DOHH2 (cell line): ENCODE measurements at regions not wholly inside any gene's neighbourhood (a gene's known extent, or its start where the extent isn't known, plus 50 kb on each side); places are given as distances from the start of the nearest gene placed in this dataset.
A peak's percentile ranks its signal among the peaks of the same experiment; 100 is the strongest.

ENCODE experiments used
- H3F3A ChIP-seq: fragments of 200-600 bp; sonication (generic), shearing (Covaris generic); 2 replicates; pipeline ENCODE4 v1.6.0; 2016; ENCODE audit warnings: antibody characterized with exemption, mild to moderate bottlenecking; ENCODE audit not compliant: control insufficient read depth, insufficient read depth
- H3K27ac ChIP-seq: fragments of 200-600 bp; sonication (generic); 2 replicates; pipeline ENCODE4 v1.5.1; 2014; ENCODE audit warnings: low read depth, mild to moderate bottlenecking, low read length, moderate library complexity
- H3K27me3 ChIP-seq: fragments of 200-600 bp; sonication (generic); 2 replicates; pipeline ENCODE4 v1.6.1; 2014; ENCODE audit warnings: mild to moderate bottlenecking, low read length, mixed read lengths; ENCODE audit not compliant: control insufficient read depth
- H3K36me3 ChIP-seq: fragments of 200-600 bp; sonication (generic); 2 replicates; pipeline ENCODE4 v1.6.1; 2014; ENCODE audit warnings: mild to moderate bottlenecking, low read length, moderate library complexity, mixed read lengths; ENCODE audit not compliant: control insufficient read depth
- H3K4me1 ChIP-seq: fragments of 200-600 bp; sonication (generic); 2 replicates; pipeline ENCODE4 v1.6.1; 2014; ENCODE audit warnings: mild to moderate bottlenecking, low read length, mixed read lengths; ENCODE audit not compliant: control insufficient read depth
- H3K4me2 ChIP-seq: fragments of 200-600 bp; sonication (generic); 2 replicates; pipeline ENCODE4 v1.6.0; 2014; ENCODE audit warnings: mild to moderate bottlenecking, low read length, moderate library complexity
- H3K4me3 ChIP-seq: fragments of 200-600 bp; sonication (generic); 2 replicates; pipeline ENCODE4 v1.5.1; 2014; ENCODE audit warnings: mild to moderate bottlenecking, low read length, mixed read lengths
- H3K79me2 ChIP-seq: fragments of 200-600 bp; sonication (generic); 2 replicates; pipeline ENCODE4 v1.6.1; 2014; ENCODE audit warnings: mild to moderate bottlenecking, low read length, mixed read lengths; ENCODE audit not compliant: control insufficient read depth
- H3K9me2 ChIP-seq: fragments of 200-600 bp; sonication (generic); replicated peaks from 2 replicates; pipeline ENCODE4 v1.6.1; 2014; ENCODE audit warnings: mild to moderate bottlenecking, low read length, mixed read lengths; ENCODE audit not compliant: control insufficient read depth
- H3K9me3 ChIP-seq: fragments of 200-600 bp; sonication (generic); 2 replicates; pipeline ENCODE4 v1.6.1; 2014; ENCODE audit warnings: antibody characterized with exemption, low read length, mixed read lengths; ENCODE audit not compliant: control insufficient read depth, insufficient read depth
- H4K20me1 ChIP-seq: fragments of 200-600 bp; sonication (generic); 2 replicates; pipeline ENCODE4 v1.6.0; 2014; ENCODE audit warnings: low read depth, mild to moderate bottlenecking, antibody characterized with exemption, low read length, moderate library complexity; ENCODE audit not compliant: control insufficient read depth, insufficient read depth
- CTCF ChIP-seq: fragments of 200-600 bp; sonication (generic); IDR thresholded peaks from one replicate; pipeline ENCODE4 v1.5.1; 2014; ENCODE audit warnings: antibody characterized with exemption, mild to moderate bottlenecking, low read depth, low read length; ENCODE audit not compliant: poor library complexity, severe bottlenecking
- EZH2phosphoT487 ChIP-seq: fragments of 200-600 bp; sonication (generic); IDR thresholded peaks from 2 replicates; pipeline ENCODE4 v1.6.1; 2017; ENCODE audit warnings: borderline replicate concordance, mild to moderate bottlenecking, antibody characterized with exemption, low read length, moderate library complexity, mixed read lengths

- Histone ChIP-seq H3K4me1 (peaks cover 16% of the 10 kb centered on the region), H3K4me3 (peak overlapping the region; percentile 76), H3K27ac (peak overlapping the region; percentile 57), H3K4me2 (peak overlapping the region; percentile 79), H3K27me3 (no peaks in the 10 kb centered on the region), H4K20me1 (no peaks in the 10 kb centered on the region), H3K9me3 (no peaks in the 10 kb centered on the region), H3K36me3 (no peaks in the 10 kb centered on the region), H3F3A (peaks cover 10% of the 10 kb centered on the region), H3K9me2 (no peaks in the 10 kb centered on the region), H3K79me2 (no peaks in the 10 kb centered on the region)
- no peak for TF ChIP-seq CTCF
- TF ChIP-seq EZH2phosphoT487: no peak
Observed at GRCh38 chr4:1579901-1580691, 104.0 kb downstream of the FAM53A start.

- H3K4me3 ChIP-seq: peak overlapping the region; percentile 76
- H3K27ac ChIP-seq: peak overlapping the region; percentile 57
- peaks cover 16% of the 10 kb centered on the region for H3K4me1 ChIP-seq
- no peaks in the 10 kb centered on the region for H3K27me3 ChIP-seq
- H3K4me2 ChIP-seq: peak overlapping the region; percentile 79
- no peaks in the 10 kb centered on the region for H3K9me2 ChIP-seq
- H3K79me2 ChIP-seq: no peaks in the 10 kb centered on the region
- TF ChIP-seq EZH2phosphoT487 (no peak), CTCF (peak; percentile 65)
- peaks cover 10% of the 10 kb centered on the region for H3F3A ChIP-seq
- no peaks in the 10 kb centered on the region for H4K20me1 ChIP-seq
- no peaks in the 10 kb centered on the region for H3K9me3 ChIP-seq
- H3K36me3 ChIP-seq: no peaks in the 10 kb centered on the region
Observed at GRCh38 chr4:1579001-1579900, 104.9 kb downstream of the FAM53A start.

GRCh38 chr4:1578251-1578773, 105.8 kb downstream of the FAM53A start:
- Histone ChIP-seq H3K36me3 (no peaks in the 10 kb centered on the region), H3K4me3 (no peak overlapping the region), H3K4me1 (peaks cover 16% of the 10 kb centered on the region), H3K27ac (no peak overlapping the region), H3K79me2 (no peaks in the 10 kb centered on the region), H3K4me2 (no peak overlapping the region), H3K9me2 (no peaks in the 10 kb centered on the region), H4K20me1 (no peaks in the 10 kb centered on the region), H3F3A (peaks cover 10% of the 10 kb centered on the region), H3K27me3 (no peaks in the 10 kb centered on the region), H3K9me3 (no peaks in the 10 kb centered on the region)
- TF ChIP-seq CTCF (no peak), EZH2phosphoT487 (no peak)
